Gastrocnemius medialis (tissue), 4 donors: ENCODE measurements at regions not wholly inside any gene's neighbourhood (a gene's known extent, or its start where the extent isn't known, plus 50 kb on each side); places are given as distances from the start of the nearest gene placed in this dataset.
"Not testable (repeated sequence)": the region's sequence is repeated elsewhere in the genome, so short reads cannot be mapped to it uniquely, and the experiment has no call there.

Experiments used
- CTCF ChIP-seq, 5 experiments: fragments of 450-650 bp in 3 of 5; fragments of 200-600 bp in 2 of 5; sonication (generic) in 2 of 5; IDR thresholded peaks in 4 of 5; conservative IDR thresholded peaks in 1 of 5; 1 replicate in 4 of 5; 2 replicates in 1 of 5; pipeline ENCODE4 v1.5.1; 2016 to 2019; ENCODE audit warnings: antibody characterized with exemption in 5 of 5, mild to moderate bottlenecking in 3 of 5, moderate library complexity in 3 of 5
- POLR2A ChIP-seq, 2 donors: fragments of 450-650 bp; IDR thresholded peaks; one replicate each; pipeline ENCODE4 v1.6.1; 2017; ENCODE audit warnings: antibody characterized with exemption in 2 of 2, mild to moderate bottlenecking in 2 of 2, moderate library complexity in 2 of 2

- TF ChIP-seq POLR2A (IDR thresholded peaks at IDR 0.05); CTCF (IDR thresholded peaks at IDR 0.05 in 4 of 5, conservative IDR thresholded peaks at IDR 0.05 in 1 of 5): not testable (repeated sequence)
Measured at GRCh38 chr11:89562731-89563130, 71.6 kb upstream of the NOX4 start.
